Rectal smooth muscle tissue (tissue), 1 donor: ENCODE measurements at regions not wholly inside any gene's neighbourhood (a gene's known extent, or its start where the extent isn't known, plus 50 kb on each side); places are given as distances from the start of the nearest gene placed in this dataset.

Experiments
- H3K27ac ChIP-seq: one replicate; pipeline ENCODE4 v1.7.0; 2013; ENCODE audit warnings: low read depth, low read length, inconsistent platforms
- H3K27me3 ChIP-seq: one replicate; pipeline ENCODE4 v1.7.0; 2013; ENCODE audit warnings: low read length; ENCODE audit not compliant: control insufficient read depth, insufficient read depth
- H3K36me3 ChIP-seq: one replicate; pipeline ENCODE4 v1.7.0; 2013; ENCODE audit warnings: low read length; ENCODE audit not compliant: control insufficient read depth, insufficient read depth
- H3K4me1 ChIP-seq: one replicate; pipeline ENCODE4 v1.7.0; 2013; ENCODE audit warnings: low read length; ENCODE audit not compliant: control insufficient read depth, insufficient read depth
- H3K4me3 ChIP-seq: one replicate; pipeline ENCODE4 v1.7.0; 2013; ENCODE audit warnings: low read length
- H3K9ac ChIP-seq: one replicate; pipeline ENCODE4 v1.7.0; 2013; ENCODE audit warnings: low read length

- Histone ChIP-seq H3K27ac (no peak overlapping the region), H3K27me3 (no peaks in the 10 kb centered on the region)
These were observed 604.8 kb upstream of the IGFBP3 start for GRCh38 chr7:46525876-46526275.

DNA sequence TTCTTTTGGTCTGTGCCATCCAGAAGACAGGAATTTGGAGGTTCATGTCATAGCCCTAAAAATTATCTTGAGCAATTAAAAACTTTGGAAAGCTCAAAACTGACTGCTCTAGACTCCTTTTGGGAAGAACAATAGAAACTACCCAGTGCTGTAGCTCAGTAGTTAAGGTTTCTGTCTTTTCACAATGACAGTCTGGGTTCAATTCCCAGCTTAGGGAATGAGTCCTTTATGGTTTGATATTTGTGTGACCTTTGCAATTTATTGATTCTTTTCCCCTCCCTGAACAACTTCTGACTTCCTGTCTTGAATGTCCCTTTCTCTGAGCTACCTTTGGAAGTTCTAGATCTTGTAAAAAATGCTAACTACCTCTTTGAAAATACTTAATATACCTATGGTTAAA lies 603.3 kb upstream of the IGFBP3 start:
- no peak overlapping the region for H3K4me3 ChIP-seq

More at GRCh38 chr7:46525876-46526275, 604.8 kb upstream of the IGFBP3 start:
- Histone ChIP-seq H3K4me3 (no peak overlapping the region), H3K4me1 (no peaks in the 10 kb centered on the region), H3K36me3 (no peaks in the 10 kb centered on the region), H3K9ac (no peak overlapping the region)

DNA sequence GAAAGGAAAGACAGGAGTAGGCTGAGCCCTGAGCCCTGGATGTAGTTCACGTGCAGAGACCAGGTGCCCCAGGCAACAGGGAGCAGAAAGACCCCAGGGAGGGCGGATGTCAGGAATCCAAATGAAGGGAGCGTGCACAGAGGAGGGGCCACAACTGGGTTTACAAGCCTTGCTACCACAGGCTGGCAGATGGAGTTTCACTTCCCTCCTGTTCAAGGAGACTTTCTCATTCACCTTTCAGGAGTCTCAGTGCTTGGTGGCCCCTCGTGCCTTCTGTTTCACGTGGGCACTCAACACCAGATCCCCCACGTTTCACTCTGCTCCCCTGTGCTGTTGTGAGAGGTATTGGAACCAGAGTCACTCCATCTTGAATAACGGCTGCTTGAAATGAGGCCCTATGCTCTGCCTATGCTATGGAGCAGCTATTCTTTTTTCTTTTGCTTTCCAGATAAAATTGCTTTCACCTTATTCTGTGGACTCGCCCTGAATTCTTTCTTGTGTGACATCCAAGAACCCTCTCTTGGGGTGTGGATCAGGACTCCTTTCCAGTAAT lies 601.4 kb upstream of the IGFBP3 start:
- Histone ChIP-seq H3K36me3 (no peaks in the 10 kb centered on the region), H3K4me1 (no peaks in the 10 kb centered on the region), H3K9ac (no peak overlapping the region), H3K27ac (no peak overlapping the region), H3K4me3 (no peak overlapping the region), H3K27me3 (no peaks in the 10 kb centered on the region)

More for the DNA sequence above, 603.3 kb upstream of the IGFBP3 start:
- Histone ChIP-seq H3K4me1 (no peaks in the 10 kb centered on the region), H3K27ac (no peak overlapping the region), H3K9ac (no peak overlapping the region), H3K36me3 (no peaks in the 10 kb centered on the region), H3K27me3 (no peaks in the 10 kb centered on the region)

GRCh38 chr7:46518713-46519112 lies 597.6 kb upstream of the IGFBP3 start:
- Histone ChIP-seq H3K36me3 (no peaks in the 10 kb centered on the region), H3K4me1 (no peaks in the 10 kb centered on the region), H3K9ac (no peak overlapping the region), H3K4me3 (no peak overlapping the region), H3K27ac (no peak overlapping the region), H3K27me3 (no peaks in the 10 kb centered on the region)

DNA sequence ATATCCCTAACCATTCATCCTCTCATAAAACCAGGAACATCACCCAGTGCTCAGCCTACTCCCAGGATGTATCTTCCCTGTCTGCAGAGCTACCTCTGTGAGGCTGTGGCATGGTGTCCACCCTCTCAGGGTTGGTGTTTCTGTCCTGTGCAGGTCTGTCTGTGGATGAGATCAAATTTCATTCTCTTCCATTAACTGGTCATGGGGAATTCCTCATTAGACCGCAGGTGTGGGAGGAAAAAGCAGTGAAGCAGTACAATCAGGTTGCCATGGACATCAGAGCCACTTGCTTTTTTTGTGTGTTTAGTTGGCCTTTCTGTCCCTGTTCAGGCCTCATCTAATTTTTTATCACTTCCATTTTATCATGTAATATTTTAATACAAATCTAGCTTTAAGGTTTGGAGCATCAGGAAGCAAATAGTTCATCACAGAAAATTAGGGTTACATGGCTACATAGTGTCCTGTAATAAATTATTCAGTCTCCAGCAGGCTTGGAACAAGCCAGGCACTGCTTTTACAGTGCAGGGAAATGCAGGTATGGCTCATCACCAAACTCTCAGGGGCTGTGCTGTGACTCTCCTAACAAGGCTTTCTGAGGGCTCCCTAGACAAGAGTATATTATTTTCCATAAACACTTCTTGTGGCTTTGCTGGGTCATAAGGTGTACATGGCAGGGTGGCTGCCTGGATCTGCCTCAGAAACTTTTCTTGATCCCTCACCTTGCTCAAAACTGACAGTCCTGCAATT lies 594.9 kb upstream of the IGFBP3 start:
- no peak overlapping the region for H3K27ac ChIP-seq
- H3K4me3 ChIP-seq, result no peak overlapping the region
- no peaks in the 10 kb centered on the region for H3K4me1 ChIP-seq
- no peak overlapping the region for H3K9ac ChIP-seq
- H3K36me3 ChIP-seq, result no peaks in the 10 kb centered on the region
- no peaks in the 10 kb centered on the region for H3K27me3 ChIP-seq

DNA sequence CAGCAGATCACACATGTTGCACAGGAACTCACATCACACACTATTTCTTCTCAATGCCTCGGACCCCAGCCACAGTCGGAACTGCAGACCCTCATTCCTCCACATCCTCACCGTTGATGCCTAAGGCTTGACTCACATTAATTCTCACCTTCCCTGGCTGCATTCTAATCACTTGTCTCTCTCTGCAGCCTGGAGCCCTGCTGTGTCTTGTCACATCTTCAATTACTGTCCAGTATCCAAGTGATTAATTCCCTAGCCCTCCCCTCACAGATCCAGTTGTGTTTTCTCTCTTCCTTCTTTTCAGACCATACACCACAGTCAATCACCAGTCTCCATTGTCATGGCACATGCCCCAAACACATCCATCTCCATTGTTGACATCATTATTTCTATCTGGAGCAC lies 592.4 kb upstream of the IGFBP3 start:
- no peak overlapping the region for H3K9ac ChIP-seq
- no peak overlapping the region for H3K4me3 ChIP-seq
- no peaks in the 10 kb centered on the region for H3K4me1 ChIP-seq
- H3K36me3 ChIP-seq, result no peaks in the 10 kb centered on the region
- no peak overlapping the region for H3K27ac ChIP-seq
- H3K27me3 ChIP-seq, result no peaks in the 10 kb centered on the region

DNA sequence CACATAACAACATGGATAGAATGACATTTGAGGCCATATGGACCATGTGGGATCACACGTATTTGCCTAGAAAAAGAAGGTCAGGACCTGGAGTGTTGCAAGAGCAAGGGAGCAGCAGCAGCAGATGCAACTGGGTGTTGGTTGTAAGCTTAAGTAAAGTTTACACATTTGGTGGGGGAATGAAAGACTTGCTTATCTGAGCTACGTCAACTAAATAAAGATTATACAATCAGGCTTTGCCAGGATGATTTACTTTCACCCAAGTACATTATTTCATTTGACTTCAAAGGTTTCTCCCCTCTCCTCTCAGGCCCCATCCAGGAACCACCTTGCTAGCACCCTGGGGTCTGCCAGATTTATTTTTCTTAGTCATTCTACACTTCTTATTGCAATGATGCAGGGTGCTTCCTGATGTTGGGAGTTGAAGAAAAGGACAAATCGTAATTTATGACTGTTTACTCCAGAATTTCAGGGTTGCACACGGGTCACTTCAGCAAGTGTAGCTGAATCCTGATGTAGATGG lies 591.9 kb upstream of the IGFBP3 start:
- Histone ChIP-seq H3K9ac (no peak overlapping the region), H3K4me3 (no peak overlapping the region), H3K4me1 (no peaks in the 10 kb centered on the region), H3K27me3 (no peaks in the 10 kb centered on the region), H3K27ac (no peak overlapping the region), H3K36me3 (no peaks in the 10 kb centered on the region)

DNA sequence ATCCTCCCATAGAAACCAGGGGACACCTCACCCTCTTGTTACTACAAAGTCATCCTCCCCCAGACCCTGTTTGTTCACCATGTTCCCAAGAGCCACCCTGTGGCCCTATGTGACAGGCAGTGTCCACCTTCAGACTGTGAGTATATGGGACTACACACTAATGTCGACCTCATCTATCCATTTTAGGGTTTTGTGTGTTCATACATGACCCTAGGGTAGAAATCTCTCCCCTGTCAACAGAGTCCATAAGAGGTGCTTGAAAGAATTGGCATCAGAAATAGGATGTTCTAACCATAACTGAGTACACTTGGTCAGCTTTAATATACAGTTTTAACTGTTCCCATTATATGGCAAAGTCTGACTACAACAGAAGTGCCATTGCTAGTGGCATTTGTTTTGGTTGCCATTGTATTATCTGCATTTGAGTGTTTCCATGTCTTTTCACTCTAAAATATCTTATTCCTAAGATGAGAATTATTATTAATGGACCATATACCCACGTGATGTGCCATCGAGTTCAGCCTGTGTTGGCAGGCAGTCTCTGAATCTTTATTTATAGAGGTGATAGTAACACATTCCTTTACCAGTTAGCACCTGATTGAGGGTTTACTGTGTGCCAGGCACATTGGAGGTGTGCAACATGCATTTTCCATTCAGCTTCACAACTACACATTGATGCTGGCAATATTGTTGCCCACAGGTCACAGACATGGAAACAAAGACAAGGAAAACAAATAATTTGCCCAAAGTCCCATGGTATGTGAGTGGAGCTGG lies 590.6 kb upstream of the IGFBP3 start:
- H3K4me1 ChIP-seq, result no peaks in the 10 kb centered on the region
- H3K9ac ChIP-seq, result no peak overlapping the region
- H3K36me3 ChIP-seq, result no peaks in the 10 kb centered on the region
- no peak overlapping the region for H3K4me3 ChIP-seq
- H3K27me3 ChIP-seq, result no peaks in the 10 kb centered on the region
- H3K27ac ChIP-seq, result no peak overlapping the region

DNA sequence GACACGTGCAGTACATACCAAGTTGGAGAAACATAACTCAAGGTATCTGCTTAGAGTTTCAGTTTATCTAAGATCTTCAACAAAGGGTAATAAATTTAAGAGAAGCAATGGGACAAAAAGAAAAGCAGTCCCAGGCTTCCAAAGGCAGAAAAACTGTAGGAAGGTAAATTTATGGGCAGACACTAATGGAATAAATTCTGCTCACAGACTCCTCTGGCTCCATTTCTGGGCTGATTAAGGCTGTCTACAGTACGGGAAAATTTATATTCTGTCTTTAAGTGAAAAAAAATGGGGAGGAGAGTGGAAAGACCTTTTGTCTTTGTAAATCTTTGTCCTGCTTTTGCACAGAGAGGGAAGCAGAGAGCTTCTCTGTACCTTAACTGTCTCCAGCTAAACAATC lies 587.5 kb upstream of the IGFBP3 start:
- Histone ChIP-seq H3K27me3 (no peaks in the 10 kb centered on the region), H3K4me3 (no peak overlapping the region), H3K9ac (no peak overlapping the region), H3K27ac (no peak overlapping the region), H3K36me3 (no peaks in the 10 kb centered on the region), H3K4me1 (no peaks in the 10 kb centered on the region)

- Histone ChIP-seq H3K9ac (no peak overlapping the region), H3K36me3 (no peaks in the 10 kb centered on the region), H3K27me3 (no peaks in the 10 kb centered on the region), H3K4me3 (no peak overlapping the region), H3K4me1 (no peaks in the 10 kb centered on the region), H3K27ac (no peak overlapping the region)
These were observed 586.5 kb upstream of the IGFBP3 start for GRCh38 chr7:46507560-46507959.

GRCh38 chr7:46494441-46494840 lies 573.4 kb upstream of the IGFBP3 start:
- no peaks in the 10 kb centered on the region for H3K27me3 ChIP-seq
- H3K4me3 ChIP-seq, result no peak overlapping the region
- H3K9ac ChIP-seq, result no peak overlapping the region
- H3K4me1 ChIP-seq, result peaks cover 3% of the 10 kb centered on the region
- no peaks in the 10 kb centered on the region for H3K36me3 ChIP-seq
- no peak overlapping the region for H3K27ac ChIP-seq

GRCh38 chr7:46494028-46494427 lies 573.0 kb upstream of the IGFBP3 start:
- no peaks in the 10 kb centered on the region for H3K27me3 ChIP-seq
- no peak overlapping the region for H3K4me3 ChIP-seq
- peaks cover 3% of the 10 kb centered on the region for H3K4me1 ChIP-seq
- no peak overlapping the region for H3K9ac ChIP-seq
- H3K36me3 ChIP-seq, result no peaks in the 10 kb centered on the region
- no peak overlapping the region for H3K27ac ChIP-seq
